ENCODE measurements at regions not wholly inside any gene's neighbourhood (a gene's known extent, or its start where the extent isn't known, plus 50 kb on each side); places are given as distances from the start of the nearest gene placed in this dataset.
"Not testable (repeated sequence)": the region's sequence is repeated elsewhere in the genome, so short reads cannot be mapped to it uniquely, and the experiment has no call there.

DNA sequence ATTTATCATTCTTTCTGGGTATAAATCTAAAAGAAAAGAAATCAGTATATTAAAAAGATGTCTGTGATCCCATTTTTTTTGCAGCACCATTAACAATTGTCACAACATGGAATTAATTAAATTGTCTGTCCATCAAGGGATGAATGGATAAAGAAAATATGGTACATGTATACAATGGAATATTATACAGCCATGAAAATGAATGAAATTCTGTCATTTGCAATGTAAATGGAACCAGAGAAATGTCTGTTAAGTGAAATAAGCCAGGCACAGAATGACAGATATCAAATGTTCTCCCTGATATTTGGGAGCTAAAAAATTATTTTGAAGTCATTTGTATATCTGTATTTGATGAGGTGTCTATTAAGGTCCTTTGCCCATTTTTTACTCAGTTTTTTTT lies 77.1 kb upstream of the NDST4 start:
- H3K36me3 ChIP-seq (replicated peaks; ENCODE audit: insufficient read depth, low read length), result no peaks in the 10 kb centered on the region
- no peak overlapping the region for H2AFZ ChIP-seq (ENCODE audit: low read length)
- no peak overlapping the region for H3K4me2 ChIP-seq (ENCODE audit: low read depth, low read length)
- no peak for DNase-seq
- H3K27ac ChIP-seq (ENCODE audit: low read length), result no peak overlapping the region
- no peaks in the 10 kb centered on the region for H3F3A ChIP-seq (ENCODE audit: insufficient read depth, low read length)
- H3K79me2 ChIP-seq (ENCODE audit: low read length), result no peaks in the 10 kb centered on the region
- H3K4me1 ChIP-seq (ENCODE audit: low read length), result no peaks in the 10 kb centered on the region
- H3K27me3 ChIP-seq (replicated peaks; ENCODE audit: insufficient read depth, low read length), result no peaks in the 10 kb centered on the region
- H3K9me2 ChIP-seq (replicated peaks; ENCODE audit: insufficient read depth, low read length), result no peaks in the 10 kb centered on the region
- no peak overlapping the region for H3K4me3 ChIP-seq (ENCODE audit: low read length)
- no peaks in the 10 kb centered on the region for H4K20me1 ChIP-seq (ENCODE audit: insufficient read depth, low read length)
- no peak overlapping the region for H3K9ac ChIP-seq (ENCODE audit: low read length)
- TF ChIP-seq EZH2 (optimal IDR thresholded peaks at IDR 0.05; ENCODE audit: low read depth, low read length) (no peak), EZH2phosphoT487 (IDR thresholded peaks at IDR 0.05; ENCODE audit: low read length) (no peak)
- TF ChIP-seq, protein P1, sequence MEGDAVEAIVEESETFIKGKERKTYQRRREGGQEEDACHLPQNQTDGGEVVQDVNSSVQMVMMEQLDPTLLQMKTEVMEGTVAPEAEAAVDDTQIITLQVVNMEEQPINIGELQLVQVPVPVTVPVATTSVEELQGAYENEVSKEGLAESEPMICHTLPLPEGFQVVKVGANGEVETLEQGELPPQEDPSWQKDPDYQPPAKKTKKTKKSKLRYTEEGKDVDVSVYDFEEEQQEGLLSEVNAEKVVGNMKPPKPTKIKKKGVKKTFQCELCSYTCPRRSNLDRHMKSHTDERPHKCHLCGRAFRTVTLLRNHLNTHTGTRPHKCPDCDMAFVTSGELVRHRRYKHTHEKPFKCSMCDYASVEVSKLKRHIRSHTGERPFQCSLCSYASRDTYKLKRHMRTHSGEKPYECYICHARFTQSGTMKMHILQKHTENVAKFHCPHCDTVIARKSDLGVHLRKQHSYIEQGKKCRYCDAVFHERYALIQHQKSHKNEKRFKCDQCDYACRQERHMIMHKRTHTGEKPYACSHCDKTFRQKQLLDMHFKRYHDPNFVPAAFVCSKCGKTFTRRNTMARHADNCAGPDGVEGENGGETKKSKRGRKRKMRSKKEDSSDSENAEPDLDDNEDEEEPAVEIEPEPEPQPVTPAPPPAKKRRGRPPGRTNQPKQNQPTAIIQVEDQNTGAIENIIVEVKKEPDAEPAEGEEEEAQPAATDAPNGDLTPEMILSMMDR (IDR thresholded peaks at IDR 0.05; ENCODE audit: low read length), result no peak
- H3K9me3 ChIP-seq (replicated peaks; ENCODE audit: insufficient read depth, low read length), result no peaks in the 10 kb centered on the region

DNA sequence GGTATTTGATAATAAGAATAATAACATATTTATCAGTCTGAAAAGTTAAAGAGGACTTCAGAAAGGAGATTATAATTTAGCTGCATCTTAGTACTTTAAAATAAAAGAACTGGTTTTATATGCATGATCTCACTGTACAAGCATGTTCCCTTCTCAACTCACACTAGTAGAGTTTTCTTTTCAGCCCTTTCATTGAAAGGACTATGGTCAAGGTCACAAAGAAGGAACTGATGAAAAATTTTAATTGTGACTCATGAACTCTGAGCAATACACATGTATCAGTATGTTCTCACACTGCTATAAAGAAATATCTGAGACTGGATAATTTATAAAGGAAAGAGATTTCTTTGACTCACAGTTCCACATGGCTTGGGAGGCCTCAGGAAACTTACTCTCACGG lies 73.7 kb upstream of the NDST4 start:
- Histone ChIP-seq H3K4me1 (ENCODE audit: low read length) (no peaks in the 10 kb centered on the region), H3K9ac (ENCODE audit: low read length) (no peak overlapping the region), H3K27ac (ENCODE audit: low read length) (no peak overlapping the region), H3K27me3 (replicated peaks; ENCODE audit: insufficient read depth, low read length) (no peaks in the 10 kb centered on the region), H3K36me3 (replicated peaks; ENCODE audit: insufficient read depth, low read length) (no peaks in the 10 kb centered on the region), H3F3A (ENCODE audit: insufficient read depth, low read length) (no peaks in the 10 kb centered on the region), H3K9me3 (replicated peaks; ENCODE audit: insufficient read depth, low read length) (no peaks in the 10 kb centered on the region), H3K4me2 (ENCODE audit: low read depth, low read length) (no peak overlapping the region), H3K4me3 (ENCODE audit: low read length) (no peak overlapping the region), H3K9me2 (replicated peaks; ENCODE audit: insufficient read depth, low read length) (no peaks in the 10 kb centered on the region), H2AFZ (ENCODE audit: low read length) (no peak overlapping the region), H3K79me2 (ENCODE audit: low read length) (no peaks in the 10 kb centered on the region), H4K20me1 (ENCODE audit: insufficient read depth, low read length) (no peaks in the 10 kb centered on the region)
- DNase-seq, result no peak
- TF ChIP-seq EZH2phosphoT487 (IDR thresholded peaks at IDR 0.05; ENCODE audit: low read length), result no peak
- no peak for TF ChIP-seq EZH2 (optimal IDR thresholded peaks at IDR 0.05; ENCODE audit: low read depth, low read length)
- TF ChIP-seq, protein P1 (IDR thresholded peaks at IDR 0.05; ENCODE audit: low read length), result no peak

DNA sequence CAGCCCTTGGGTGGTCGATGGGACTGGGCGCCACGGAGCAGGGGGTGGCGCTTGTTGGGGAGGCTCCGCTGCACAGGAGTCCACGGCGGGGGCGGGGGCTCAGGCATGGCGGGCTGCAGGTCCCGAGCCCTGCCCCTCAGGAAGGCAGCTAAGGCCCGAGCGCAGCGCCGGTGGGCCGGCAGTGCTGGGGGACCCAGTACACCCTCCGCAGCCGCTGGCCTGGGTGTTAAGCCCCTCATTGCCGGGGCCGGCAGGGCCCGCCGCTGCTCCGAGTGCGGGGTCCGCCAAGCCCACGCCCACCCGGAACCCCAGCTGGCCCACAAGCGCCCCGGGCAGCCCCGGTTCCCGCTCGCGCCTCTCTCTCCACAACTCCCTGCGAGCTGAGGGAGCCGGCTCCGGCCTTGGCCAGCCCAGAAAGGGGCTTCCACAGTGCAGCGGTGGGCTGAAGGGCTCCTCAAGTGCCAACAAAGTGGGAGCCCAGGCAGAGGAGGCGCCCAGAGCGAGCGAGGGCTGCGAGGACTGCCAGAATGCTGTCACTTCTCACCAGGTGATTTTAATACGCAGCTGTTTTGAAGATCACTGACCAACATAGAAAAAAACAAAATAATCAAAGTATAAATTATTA lies 66.1 kb upstream of the NDST4 start:
- DNase-seq; H3K4me3 ChIP-seq (ENCODE audit: low read length); H4K20me1 ChIP-seq (ENCODE audit: insufficient read depth, low read length); H3K27me3 ChIP-seq (replicated peaks; ENCODE audit: insufficient read depth, low read length); H2AFZ ChIP-seq (ENCODE audit: low read length); H3K79me2 ChIP-seq (ENCODE audit: low read length); H3F3A ChIP-seq (ENCODE audit: insufficient read depth, low read length); H3K9me2 ChIP-seq (replicated peaks; ENCODE audit: insufficient read depth, low read length); H3K9ac ChIP-seq (ENCODE audit: low read length); H3K4me1 ChIP-seq (ENCODE audit: low read length); H3K36me3 ChIP-seq (replicated peaks; ENCODE audit: insufficient read depth, low read length); H3K4me2 ChIP-seq (ENCODE audit: low read depth, low read length); H3K9me3 ChIP-seq (replicated peaks; ENCODE audit: insufficient read depth, low read length); H3K27ac ChIP-seq (ENCODE audit: low read length): not testable (repeated sequence)

DNA sequence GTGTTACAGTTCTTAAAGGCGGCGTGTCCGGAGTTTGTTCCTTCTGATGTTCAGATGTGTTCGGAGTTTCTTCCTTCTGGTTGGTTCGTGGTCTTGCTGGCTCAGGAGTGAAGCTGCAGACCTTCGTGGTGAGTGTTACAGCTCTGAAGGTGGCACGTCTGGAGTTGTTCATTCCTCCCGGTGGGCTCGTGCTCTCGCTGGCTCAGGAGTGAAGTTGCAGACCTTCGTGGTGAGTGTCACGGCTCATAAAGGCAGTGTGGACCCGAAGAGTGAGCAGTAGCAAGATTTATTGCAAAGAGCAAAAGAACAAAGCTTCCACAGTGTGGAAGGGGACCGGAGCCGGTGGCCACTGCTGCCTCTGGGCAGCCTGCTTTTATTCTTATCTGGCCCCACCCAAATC lies 65.3 kb upstream of the NDST4 start:
- not testable (repeated sequence) for H3K36me3 ChIP-seq (replicated peaks; ENCODE audit: insufficient read depth, low read length); H2AFZ ChIP-seq (ENCODE audit: low read length); DNase-seq; H3K79me2 ChIP-seq (ENCODE audit: low read length); H3K9ac ChIP-seq (ENCODE audit: low read length); H3K9me2 ChIP-seq (replicated peaks; ENCODE audit: insufficient read depth, low read length); H3F3A ChIP-seq (ENCODE audit: insufficient read depth, low read length); H3K4me2 ChIP-seq (ENCODE audit: low read depth, low read length); H3K4me3 ChIP-seq (ENCODE audit: low read length); H3K4me1 ChIP-seq (ENCODE audit: low read length); H3K27ac ChIP-seq (ENCODE audit: low read length); H4K20me1 ChIP-seq (ENCODE audit: insufficient read depth, low read length); H3K27me3 ChIP-seq (replicated peaks; ENCODE audit: insufficient read depth, low read length); H3K9me3 ChIP-seq (replicated peaks; ENCODE audit: insufficient read depth, low read length)

Data from MM.1S (cell line).